Ishikawa (cell line): ENCODE measurements at regions not wholly inside any gene's neighbourhood (a gene's known extent, or its start where the extent isn't known, plus 50 kb on each side); places are given as distances from the start of the nearest gene placed in this dataset.

Experiments
- CEBPB ChIP-seq: IDR thresholded peaks from 2 replicates; pipeline ENCODE4 v1.6.1; 2012
- CREB1 ChIP-seq: IDR thresholded peaks from 2 replicates; pipeline ENCODE4 v1.6.1; 2012; ENCODE audit warnings: low read depth
- EGR1 ChIP-seq: IDR thresholded peaks from 2 replicates; pipeline ENCODE4 v1.6.1; 2012
- EP300 ChIP-seq: IDR thresholded peaks from 2 replicates; pipeline ENCODE4 v1.6.1; 2012; ENCODE audit warnings: borderline replicate concordance
- RAD21 ChIP-seq: IDR thresholded peaks from 2 replicates; pipeline ENCODE4 v1.6.1; 2012; ENCODE audit warnings: low read depth
- TAF1 ChIP-seq: IDR thresholded peaks from 2 replicates; pipeline ENCODE4 v1.6.1; 2012; ENCODE audit warnings: low read depth, mild to moderate bottlenecking
- TEAD4 ChIP-seq: IDR thresholded peaks from 2 replicates; pipeline ENCODE4 v1.6.1; 2012
- ZBTB7A ChIP-seq: IDR thresholded peaks from 2 replicates; pipeline ENCODE4 v1.6.1; 2012; ENCODE audit warnings: low read depth
- TF ChIP-seq, protein P1 (sequence below): IDR thresholded peaks from 2 replicates; pipeline ENCODE4 v1.6.1; 2012; ENCODE audit warnings: low read depth, mild to moderate bottlenecking
- TF ChIP-seq, protein P2 (sequence below): IDR thresholded peaks from 2 replicates; pipeline ENCODE4 v1.6.1; 2012
- TF ChIP-seq, protein P3 (sequence below): IDR thresholded peaks from 2 replicates; pipeline ENCODE4 v1.6.1; 2012

DNA sequence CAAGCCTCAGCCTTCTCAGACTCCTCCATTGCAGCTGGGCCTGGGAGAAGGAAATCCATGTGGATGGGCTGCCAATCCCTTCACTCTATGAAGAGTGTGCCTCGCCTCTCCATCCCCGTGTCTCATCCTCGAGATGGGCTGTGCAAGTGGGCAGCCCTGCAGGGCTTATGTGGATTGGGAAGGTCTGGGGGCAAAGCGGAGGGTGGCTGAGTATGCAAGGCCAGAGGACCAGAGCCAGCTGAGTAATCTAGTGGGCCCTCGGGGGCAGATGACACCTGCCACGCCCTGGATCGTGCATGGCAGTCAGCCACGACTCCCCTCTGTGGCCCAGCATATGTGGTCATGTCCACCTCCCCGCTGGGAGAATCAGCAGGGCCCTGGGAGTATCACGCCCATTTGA is 78.9 kb downstream of the IRX5 start:
- TF ChIP-seq CREB1 (no peak), TAF1 (no peak), EP300 (no peak), EGR1 (no peak), RAD21 (no peak), CEBPB (no peak), ZBTB7A (no peak), TEAD4 (no peak)
- TF ChIP-seq, protein P1, sequence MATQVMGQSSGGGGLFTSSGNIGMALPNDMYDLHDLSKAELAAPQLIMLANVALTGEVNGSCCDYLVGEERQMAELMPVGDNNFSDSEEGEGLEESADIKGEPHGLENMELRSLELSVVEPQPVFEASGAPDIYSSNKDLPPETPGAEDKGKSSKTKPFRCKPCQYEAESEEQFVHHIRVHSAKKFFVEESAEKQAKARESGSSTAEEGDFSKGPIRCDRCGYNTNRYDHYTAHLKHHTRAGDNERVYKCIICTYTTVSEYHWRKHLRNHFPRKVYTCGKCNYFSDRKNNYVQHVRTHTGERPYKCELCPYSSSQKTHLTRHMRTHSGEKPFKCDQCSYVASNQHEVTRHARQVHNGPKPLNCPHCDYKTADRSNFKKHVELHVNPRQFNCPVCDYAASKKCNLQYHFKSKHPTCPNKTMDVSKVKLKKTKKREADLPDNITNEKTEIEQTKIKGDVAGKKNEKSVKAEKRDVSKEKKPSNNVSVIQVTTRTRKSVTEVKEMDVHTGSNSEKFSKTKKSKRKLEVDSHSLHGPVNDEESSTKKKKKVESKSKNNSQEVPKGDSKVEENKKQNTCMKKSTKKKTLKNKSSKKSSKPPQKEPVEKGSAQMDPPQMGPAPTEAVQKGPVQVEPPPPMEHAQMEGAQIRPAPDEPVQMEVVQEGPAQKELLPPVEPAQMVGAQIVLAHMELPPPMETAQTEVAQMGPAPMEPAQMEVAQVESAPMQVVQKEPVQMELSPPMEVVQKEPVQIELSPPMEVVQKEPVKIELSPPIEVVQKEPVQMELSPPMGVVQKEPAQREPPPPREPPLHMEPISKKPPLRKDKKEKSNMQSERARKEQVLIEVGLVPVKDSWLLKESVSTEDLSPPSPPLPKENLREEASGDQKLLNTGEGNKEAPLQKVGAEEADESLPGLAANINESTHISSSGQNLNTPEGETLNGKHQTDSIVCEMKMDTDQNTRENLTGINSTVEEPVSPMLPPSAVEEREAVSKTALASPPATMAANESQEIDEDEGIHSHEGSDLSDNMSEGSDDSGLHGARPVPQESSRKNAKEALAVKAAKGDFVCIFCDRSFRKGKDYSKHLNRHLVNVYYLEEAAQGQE: no peak
- TF ChIP-seq, protein P2, sequence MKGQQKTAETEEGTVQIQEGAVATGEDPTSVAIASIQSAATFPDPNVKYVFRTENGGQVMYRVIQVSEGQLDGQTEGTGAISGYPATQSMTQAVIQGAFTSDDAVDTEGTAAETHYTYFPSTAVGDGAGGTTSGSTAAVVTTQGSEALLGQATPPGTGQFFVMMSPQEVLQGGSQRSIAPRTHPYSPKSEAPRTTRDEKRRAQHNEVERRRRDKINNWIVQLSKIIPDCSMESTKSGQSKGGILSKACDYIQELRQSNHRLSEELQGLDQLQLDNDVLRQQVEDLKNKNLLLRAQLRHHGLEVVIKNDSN: no peak
- TF ChIP-seq, protein P3, sequence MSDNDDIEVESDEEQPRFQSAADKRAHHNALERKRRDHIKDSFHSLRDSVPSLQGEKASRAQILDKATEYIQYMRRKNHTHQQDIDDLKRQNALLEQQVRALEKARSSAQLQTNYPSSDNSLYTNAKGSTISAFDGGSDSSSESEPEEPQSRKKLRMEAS: no peak
